Activated T-cell treated with anti-CD3 and anti-CD28 coated beads, Interleukin-2, amount 50 U/mL, for 48 hours (primary cell): ENCODE measurements at regions not wholly inside any gene's neighbourhood (a gene's known extent, or its start where the extent isn't known, plus 50 kb on each side); places are given as distances from the start of the nearest gene placed in this dataset.

Source experiments
- DNase-seq, 2 experiments: peaks; one replicate each; pipeline ENCODE4 v3.0.0-alpha.2; 2020

- DNase-seq: peak; percentile 34 to 44
Measured at GRCh38 chr7:130897515-130898419, 163.8 kb upstream of the KLF14 start.

GRCh38 chr7:130899071-130899560, 165.1 kb upstream of the KLF14 start:
- no peak for DNase-seq

DNA sequence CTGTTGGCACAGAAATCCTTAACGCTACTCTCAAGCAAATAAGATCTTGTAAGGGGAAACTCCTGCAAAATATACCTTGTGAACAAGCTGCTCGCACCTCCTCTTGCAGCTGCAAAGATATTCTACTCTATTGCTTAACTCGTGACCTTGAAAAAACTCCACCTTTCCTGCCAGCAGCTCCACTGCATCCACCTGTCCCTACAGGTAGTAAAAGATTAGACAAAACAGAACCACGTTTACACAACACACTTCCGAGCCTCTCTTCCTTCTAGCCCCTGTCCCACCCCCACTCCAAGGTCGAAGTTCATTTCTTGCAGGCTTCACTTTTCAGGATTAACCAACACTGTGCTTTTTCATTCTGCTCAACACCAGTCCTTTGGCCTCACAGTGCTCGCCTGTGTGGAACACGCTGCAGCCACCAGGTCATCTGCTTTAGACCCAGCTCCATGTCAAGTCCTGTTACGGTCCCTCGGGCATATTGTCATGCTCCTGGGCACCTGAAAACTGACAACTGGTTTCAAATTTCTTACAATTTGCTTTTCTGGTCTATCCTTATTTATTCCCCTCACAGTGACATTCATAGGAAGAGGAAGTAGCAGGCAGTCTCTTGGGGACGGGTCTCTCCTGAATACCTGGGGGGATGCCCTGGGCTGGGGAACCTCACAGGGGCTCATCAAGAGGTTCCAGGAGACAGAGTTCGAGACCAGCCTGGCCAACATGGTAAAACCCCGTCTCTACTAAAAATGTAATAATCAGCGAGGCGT, 165.8 kb upstream of the KLF14 start:
- peak in 1 of 2 experiments; percentile 31 for DNase-seq

- DNase-seq: peak in 1 of 2 experiments; percentile 30
Measured at GRCh38 chr7:130900471-130901076, 166.6 kb upstream of the KLF14 start.

DNA sequence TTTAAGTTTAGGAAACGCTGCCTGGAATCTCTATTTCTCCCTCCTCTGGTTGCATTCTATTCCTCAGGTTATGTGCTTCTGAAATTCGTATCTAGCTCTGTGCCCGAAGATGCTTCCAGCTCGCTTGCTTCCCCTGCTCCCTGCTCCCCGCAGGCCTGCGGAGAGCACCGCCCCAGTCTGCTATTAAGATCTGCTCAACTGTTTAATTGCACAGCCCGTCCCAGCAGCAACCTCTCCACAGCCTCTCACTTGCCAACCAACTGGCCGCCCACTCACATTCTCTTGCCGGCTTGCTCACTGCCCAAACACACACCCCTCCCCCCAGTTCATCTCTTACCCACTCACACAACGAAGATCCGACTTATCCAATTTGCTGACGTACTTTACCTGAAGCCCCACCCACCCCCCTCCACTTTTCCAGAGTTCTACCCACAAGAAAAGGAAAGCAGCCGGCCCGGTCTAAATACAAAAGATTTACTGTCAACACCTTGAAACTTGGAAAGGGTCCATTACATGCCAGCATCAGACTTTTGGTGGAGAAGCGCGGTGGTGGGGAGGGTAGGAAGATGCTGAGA, 167.3 kb upstream of the KLF14 start:
- peak in 1 of 2 experiments; percentile 52 for DNase-seq

DNA sequence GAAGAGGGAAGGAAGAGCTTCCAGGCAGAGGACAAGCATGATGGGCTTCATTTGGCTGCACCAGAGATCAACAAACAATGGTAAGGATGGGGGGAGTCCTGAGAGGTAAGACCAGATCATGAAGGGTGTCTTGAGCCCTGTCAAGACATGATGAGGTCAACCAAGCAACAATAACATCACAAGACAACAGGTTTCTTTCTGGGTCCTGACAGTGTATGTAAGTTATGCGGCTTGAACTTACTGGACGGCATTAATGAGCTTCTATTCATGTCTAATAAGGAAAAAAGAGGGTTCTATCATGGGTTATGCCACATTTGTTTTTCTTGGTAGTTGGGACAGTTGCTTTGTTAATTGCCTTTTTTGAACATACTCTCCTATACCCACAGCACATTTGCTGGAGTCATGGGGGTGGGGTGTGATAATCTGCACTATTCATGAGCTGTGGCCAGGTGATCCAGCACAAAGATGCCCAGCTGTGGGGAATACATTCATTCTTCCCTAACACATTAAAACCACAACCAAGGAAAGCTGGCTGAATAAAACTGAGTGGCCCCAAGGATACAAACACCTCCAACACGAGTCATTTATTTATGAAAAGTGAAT, 168.8 kb upstream of the KLF14 start:
- DNase-seq: no peak

DNA sequence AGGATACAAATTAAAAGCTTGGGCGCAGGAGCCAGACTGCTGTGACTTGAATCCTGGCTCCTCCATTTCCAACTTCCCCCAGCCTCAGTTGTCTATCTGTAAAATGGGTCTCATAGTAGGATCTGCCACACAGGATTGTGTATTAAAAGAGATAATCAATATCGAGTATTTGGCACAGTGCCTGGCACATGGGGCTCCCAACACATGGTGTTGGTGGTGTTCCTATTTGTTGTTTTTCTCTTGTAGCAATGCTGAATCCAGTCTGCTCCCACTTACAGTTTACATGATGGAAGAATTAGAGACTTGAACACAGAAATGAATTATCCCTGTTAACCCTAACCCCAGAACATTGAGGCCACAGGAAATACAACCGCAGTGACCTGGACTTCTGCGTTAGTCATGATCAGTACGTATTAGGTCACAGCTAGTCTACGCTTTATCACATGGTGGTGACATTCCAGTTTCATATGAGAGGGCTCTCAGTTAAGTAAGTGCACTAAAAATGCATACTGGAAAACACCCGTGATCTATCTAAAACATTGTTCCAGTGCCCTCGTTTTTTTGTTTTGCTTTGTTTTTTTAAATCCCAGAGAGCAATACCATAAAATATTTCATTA, 169.5 kb upstream of the KLF14 start:
- peak; percentile 19 to 21 for DNase-seq

- DNase-seq: peak in 1 of 2 experiments; percentile 21
Measured at GRCh38 chr7:130904031-130904757, 170.2 kb upstream of the KLF14 start.

GRCh38 chr7:130904792-130905191, 170.8 kb upstream of the KLF14 start:
- DNase-seq: peak in 1 of 2 experiments; percentile 17

DNA sequence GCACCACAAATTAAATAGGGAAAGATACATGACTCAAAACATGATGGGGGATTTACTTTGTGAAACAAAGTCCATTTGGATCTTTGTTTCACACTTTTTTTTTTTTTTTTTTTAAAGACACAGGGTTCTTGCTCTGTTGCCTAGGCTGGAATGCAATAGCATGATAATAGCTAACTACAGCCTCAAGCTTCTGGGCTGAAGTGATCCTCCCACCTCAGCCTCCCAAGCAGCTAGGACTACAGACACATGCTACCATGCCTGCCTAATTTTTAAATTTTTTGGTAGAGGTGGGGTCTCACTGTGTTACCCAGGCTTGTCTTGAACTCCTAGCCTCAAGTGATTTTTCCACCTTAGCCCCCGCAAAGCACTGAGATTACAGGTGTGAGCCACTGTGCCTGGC, 172.6 kb upstream of the KLF14 start:
- no peak for DNase-seq

- DNase-seq: no peak
Measured at GRCh38 chr7:130907439-130907838, 173.4 kb upstream of the KLF14 start.

DNA sequence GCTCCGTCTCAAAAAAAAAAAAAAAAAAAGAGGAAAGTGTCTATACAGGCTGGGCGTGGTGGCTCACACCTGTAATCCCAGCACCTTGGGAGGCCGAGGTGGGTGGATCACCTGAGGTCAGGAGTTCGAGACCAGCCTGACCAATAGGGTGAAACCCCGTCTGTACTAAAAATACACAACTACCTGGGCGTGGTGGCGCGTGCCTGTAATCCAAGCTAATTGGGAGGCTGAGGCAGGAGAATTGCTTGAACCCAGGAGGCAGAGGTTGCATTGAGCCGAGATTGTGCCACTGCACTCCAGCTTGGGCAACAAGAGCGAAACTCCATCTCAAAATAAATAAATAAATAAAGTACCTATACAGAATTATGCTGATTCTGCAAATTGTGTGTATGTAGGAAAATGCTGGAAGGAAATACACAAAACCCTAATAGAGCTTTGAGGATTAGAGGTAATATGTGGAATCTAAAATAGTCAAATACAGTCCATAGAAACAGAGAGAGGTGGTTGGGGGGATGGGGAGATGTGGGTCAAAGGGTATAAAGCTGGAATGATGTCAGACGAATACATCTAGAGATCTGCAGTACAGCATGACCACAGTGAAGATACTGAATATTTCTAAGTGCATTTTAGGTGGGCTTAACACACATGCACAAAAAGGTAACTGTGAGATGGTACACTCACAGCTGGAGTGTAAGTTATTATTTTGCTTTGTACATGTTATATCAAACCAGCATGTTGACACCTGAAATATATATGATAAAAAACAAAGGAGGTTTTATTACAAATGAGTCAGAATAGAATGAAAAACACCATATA, 174.5 kb upstream of the KLF14 start:
- DNase-seq: peak in 1 of 2 experiments; percentile 21

DNA sequence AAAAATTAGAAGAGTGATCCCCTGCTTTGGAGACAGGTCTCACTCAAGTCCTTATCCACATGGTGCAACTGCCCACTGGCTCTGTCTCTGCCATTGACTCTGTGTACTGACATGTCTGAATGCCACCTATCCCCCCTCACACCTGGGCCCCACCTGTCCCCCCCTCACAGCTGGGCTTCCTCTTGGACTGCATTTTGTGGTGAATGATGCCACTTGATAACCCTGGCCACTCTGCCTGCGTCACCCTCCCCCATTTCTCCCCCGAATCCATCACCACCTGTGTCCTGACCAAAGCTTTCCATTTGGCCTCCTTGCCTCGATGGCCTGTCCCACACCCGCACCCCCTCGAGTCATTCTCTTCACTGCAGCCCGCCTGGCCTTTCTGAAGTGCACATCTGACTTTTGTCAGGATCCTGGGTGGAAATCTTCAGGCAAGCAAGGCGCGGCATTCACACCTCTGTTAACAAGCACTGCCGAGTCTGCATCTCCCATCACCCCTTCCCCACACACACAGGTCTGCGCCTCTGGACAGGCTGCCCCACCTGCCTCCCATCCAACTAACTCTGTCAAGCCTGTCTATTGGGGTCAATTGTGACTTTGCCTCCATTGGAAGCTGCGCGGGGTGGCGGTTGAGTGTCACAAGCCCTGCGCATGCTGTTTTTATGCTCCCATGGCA, 175.3 kb upstream of the KLF14 start:
- peak in 1 of 2 experiments; percentile 48 for DNase-seq

- peak in 1 of 2 experiments; percentile 28 for DNase-seq
Measured at GRCh38 chr7:130909881-130910672, 176.1 kb upstream of the KLF14 start.

GRCh38 chr7:130910949-130911944, 177.2 kb upstream of the KLF14 start:
- peak in 1 of 2 experiments; percentile 32 for DNase-seq

- DNase-seq: peak in 1 of 2 experiments; percentile 16
Measured at GRCh38 chr7:130912082-130912861, 178.3 kb upstream of the KLF14 start.
